ENCODE measurements at regions not wholly inside any gene's neighbourhood (a gene's known extent, or its start where the extent isn't known, plus 50 kb on each side); places are given as distances from the start of the nearest gene placed in this dataset.
"Not testable (repeated sequence)": the region's sequence is repeated elsewhere in the genome, so short reads cannot be mapped to it uniquely, and the experiment has no call there.

DNA sequence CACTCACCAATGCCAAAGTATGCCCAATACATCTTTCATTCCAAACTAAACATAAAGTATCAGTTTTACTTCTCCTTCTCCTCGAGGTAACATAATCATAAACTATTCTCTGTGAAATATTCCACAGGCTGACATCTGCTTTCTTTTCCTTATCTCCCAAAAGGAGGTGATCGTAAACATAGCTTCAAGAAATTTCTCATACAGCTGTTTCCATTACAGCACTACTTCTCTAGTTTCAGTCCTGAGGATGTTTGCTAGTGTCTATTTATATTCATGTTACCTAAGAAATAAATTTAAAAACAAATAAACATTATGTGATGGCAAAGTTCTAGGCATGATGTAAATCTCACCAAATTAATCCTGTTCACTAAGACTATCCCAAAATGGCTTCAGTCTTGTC lies 90.1 kb upstream of the CPSF6 start:
- DNase-seq: no peak

DNA sequence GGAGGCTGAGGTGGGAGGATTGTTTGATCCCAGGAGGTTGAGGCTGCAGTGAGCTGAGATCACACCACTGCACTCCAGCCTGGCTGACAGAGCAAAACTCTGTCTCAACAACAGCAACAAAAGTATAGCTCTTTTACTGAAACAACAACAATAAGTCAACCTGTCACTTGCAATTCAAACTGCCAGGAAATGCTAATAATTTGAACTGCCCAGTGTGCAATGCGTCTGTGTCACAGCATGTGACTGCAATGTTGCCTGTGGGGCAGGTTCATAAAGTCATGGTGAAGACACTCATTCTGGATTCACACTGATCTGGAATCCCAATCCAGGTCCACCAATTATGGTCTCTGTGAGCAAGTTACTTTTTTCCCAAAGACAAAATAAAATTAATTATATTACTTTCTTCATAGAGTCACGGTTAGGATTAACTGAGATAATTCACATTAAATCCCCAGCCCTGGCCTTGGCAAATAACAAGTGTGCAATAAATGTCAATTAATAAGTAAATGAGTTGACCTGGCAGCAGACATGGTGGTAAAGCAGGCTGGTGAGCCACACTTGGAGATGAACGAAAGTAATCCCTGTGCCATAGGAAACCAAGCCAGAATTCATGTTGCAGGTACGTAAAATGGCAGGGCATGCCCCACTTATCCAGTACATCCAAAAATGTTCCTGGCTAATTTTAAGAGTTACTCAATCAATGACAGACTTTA lies 89.1 kb upstream of the CPSF6 start:
- no peak for DNase-seq

DNA sequence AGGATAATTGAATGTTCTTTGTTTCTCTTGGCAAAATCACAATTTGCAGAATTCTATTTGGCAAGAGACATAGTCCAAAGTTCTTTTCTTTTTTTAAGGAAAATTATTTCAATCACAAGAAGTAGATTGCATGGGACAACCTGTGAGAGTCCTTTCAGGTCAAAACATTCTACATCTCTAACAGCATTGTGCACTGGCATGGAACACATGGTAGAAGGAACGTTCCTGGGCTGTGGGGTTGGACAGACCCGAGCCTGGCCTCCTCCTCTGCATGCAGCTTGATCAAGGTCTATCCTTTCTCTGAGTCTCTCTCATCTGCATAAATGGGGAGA lies 88.6 kb upstream of the CPSF6 start:
- no peak for DNase-seq

DNA sequence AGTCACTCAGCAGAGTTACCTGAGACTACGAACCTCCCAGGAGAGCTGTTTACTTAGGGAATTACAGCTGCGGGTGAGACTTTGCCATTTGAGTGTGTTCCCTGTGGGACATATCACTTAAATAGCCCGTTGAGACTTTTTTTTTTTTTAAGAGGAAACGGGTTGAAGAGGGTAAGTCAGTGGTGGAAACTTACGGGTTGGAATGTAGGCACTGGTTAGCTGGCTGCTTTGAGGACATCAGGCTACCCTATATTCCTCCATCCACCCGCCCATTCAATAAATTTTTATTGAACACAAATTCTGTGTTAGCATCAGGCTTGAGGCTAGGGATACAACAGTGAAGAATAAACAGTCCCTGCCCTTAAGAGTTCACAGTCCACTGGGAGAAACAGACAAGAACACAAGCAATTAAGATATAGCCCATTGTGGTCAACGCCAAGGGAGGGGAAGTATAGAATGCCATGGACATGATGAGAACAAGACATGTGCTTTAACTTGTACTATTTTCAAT lies 88.1 kb upstream of the CPSF6 start:
- no peak for DNase-seq

DNA sequence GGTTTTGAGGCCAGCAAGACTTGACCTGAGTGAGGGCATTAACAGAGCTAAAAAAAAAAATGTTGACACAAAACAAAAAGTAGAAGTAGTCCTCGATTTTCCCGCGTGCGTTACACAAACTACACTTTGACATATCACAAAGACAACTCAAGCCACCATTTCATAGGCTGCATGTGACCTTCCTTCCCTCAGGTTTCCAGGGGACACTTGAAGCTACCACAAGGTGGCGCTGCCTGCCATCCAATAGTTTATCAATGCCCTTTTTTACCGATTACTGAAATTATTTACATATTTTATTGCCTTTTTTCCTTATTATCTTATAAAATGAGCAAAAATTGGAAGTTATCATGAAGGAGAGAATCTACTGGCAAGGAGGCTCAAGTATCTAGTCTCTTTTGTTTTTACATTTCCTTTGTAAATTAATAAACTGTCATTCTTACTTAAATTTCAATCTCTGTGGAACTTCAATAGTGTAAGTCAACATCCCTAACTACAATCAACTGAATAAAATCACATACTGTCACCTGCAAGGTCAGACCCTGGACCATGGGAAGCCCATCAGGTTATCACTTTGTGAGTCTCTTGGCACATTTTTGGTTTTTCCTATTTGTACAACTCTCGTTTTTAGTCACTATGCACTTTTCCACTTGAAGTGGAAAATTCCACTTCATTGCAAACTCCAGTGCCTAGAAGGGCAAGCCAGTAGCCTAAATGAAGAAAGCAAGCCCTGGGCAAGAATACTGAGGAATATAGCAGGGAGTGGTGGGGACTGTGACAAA lies 84.6 kb upstream of the CPSF6 start:
- peak; percentile 82 to 84 for DNase-seq

DNA sequence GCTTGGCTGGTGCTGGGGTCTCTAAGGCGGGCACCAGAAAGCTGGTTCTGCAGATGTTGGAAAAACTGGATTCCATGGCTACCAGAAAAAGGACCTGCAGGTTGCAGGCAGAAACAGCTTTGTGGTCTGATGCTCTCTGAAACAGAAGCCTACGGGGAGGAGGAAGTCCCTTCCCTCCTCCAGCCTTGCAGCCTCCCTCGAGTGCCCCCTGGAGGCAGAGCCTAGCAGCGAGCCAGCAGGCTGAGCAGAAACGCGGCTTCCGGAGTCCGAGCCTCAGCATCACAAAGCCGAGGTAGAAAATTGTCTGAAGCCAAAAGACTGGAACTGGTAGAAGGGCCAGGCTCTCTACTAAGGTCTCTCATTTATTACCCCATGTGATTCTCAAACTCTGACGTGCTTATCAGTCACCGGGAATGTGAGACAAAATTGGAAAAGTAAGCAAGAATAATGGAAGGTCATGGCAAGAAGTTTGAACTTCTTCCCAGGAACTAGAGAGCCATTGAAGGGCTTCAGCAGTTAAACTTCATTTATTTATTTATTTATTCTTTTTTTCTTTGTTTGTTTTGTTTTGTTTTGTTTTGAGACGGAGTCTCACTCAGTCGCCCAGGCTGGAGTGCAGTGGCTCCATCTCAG lies 82.2 kb upstream of the CPSF6 start:
- peak; percentile 96 for DNase-seq

DNA sequence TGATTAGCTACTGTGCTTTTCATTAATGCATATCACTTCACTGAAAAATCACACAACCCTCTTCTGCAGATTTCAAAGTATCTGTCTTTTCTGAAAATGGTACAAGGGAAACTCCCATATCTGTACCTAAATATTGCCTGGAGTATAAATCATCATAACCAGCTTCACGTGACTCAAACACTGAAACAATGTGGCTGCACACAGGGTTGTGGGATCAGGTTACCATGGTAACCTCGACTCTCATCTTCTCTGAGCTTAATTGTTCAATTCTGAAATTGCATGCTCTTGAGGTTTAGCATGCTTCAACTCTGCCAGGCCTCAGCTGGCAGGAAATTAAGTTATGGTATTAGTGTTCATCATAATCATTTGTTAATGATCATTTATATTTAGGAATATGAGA lies 77.5 kb upstream of the CPSF6 start:
- peak; percentile 50 to 51 for DNase-seq

DNA sequence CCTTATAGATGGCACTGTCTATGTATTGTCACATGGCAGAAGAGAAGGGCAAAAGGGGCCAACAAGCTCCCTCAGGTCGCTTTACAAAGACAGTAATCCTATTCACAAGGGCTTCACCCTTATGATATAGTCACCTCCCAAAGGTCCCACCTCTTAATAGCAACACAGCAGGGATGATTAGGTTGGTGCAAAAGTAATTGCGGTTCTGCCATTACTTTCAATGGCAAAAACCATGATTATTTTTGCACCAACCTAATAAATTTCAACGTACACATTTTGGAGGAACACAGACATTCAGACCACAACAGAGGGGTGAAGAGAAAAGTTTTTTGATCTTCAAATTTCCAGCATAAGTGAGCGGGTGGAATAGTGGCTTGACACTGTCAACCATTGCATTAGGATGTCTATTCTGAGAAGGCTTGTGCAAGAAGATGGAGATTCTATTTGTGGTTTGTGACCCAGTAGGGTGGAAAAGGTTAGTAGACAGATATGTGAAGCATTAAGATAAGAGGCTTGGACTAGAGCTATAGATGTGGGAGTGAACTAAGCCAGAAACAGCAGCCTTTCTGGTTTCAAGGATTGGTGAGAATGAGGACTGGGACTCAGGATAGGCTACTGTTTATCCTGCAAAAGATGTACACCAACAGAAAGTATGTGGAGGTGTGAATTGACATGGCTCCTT lies 75.5 kb upstream of the CPSF6 start:
- DNase-seq: no peak

DNA sequence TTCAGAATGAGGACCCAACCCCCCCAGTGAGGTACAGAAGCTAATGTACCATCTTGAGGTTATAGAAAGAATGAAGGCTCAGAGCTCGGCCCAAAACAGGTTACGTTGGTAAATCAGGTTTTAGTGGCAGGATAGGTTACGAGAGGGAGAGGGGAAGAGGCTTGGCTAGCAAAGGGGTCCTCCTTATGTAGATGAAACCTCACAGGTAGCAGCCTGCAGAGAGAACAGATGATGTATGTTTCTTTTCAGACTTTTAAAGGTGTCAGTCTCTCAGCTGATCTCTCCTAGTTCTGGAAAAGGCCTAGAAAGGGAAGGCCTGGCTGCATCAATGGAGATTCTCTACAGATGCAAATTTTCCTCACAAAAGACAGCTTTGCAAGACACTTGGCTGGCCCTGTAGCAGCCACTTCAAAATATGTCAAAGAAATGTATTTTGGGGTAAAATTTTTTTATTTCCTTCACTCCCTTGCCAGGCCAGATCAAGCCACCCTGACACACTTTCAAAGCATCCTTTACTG lies 71.7 kb upstream of the CPSF6 start:
- no peak for DNase-seq

DNA sequence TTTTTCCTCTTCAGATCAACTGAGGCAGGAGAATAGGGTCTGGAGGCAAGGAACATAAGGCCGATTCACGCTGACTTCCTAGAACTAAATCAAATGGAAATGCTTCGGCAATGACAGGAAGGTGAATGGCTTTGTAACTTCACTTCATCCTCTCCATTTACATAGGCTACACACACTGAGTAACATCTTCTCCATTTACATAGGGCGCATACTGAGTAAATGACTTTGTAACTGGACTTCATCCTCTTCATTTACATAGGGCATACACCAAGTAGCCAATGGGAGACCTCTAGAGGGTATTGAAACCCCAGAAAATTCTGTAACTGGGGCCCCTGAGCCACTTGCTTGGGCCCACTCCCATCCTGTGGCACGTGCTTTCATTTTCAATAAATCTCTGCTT lies 71.0 kb upstream of the CPSF6 start:
- no peak for DNase-seq

DNA sequence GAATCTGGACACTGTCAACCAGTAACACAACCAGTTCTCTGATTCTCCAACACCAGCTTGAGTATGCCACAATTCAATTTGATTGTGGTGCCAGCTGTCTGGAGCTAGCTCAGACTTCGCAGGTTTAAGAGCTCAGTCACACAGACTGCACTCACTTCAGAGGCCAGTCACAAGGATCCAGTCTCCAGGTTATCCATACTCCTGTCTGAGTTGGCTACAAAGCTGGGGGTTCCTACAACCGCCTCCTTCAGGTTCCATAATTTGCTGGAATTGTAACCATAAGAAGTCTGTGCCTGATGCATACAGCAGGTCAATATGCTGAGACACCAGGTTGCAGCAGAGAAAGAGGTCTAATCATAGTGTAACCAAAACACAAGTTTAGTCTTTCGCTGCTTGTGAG lies 70.5 kb upstream of the CPSF6 start:
- no peak for DNase-seq

DNA sequence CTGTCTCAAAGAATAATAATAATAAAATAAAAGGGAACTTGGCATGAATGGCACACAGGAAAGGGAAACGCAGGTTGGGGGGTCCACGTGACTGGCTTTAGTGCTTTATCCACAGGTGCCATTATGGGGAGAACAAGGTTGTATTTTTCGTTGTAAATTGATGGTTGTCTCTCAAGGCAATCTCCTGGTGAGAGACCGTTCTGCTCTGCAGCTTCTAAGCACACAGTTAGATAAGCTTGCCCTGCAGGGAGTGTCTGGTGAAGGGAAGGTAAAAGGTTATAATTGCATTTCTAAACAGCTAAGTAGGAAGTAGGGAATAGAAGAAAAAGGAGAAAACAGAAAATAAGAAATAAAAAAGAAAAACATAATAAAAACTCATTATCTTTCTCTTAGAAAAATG lies 69.1 kb upstream of the CPSF6 start:
- DNase-seq: no peak

DNA sequence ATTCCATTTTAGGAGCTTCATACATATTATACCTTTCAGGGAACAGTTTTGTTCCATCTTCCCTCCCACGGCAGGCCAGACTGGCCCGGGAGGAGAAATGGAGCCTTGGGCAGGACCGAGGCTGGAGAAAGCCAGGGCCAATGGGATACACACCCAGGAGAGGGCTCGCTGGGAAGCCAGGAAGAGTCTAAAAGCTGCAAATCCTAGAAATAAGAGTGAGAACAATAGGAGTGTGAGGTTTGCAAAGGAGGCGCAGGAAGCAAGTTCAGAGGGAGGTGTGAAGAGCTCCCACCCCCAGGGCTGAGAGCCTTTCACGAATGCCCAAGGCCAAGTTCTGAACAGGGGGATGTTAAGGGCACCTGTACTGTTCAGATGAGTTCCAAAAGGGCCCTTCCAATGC lies 67.5 kb upstream of the CPSF6 start:
- DNase-seq: no peak

DNA sequence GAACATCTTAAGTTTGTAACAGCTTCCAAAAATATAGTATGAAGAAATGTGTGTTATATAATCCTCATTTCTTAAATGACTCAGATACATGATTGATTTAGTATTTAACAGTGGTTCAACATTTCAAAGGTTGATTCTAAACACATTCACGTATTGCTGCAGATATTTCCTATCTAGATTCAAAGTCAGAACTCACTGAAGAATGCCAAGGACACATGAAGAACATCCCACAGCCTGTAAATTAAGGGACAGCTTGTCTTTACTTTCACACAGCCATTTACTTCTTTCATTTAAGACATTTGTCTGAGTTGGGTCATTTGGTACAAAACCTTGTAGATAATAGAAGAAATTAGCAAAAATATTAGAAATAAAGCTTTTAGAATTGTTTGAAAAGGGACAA lies 66.9 kb upstream of the CPSF6 start:
- no peak for DNase-seq

DNA sequence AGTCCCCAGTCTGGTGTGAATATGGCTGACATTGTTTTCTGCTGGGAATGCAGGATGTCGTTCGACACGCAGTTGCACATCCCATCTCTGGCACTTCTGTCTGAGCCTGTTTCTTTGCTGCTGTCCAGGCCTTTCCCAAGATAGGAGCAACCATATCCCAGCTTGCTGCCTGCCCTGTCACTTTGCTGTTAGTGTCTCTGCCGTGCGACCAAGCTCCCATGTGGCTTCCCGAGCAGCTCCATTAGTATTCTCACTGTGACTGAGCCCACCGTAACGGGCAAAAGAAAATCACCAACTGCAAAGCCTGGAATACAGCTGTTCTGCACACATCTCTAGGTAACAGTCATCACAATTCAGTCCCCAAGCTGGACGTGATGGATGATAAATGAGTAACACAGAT lies 66.0 kb upstream of the CPSF6 start:
- DNase-seq: no peak

DNA sequence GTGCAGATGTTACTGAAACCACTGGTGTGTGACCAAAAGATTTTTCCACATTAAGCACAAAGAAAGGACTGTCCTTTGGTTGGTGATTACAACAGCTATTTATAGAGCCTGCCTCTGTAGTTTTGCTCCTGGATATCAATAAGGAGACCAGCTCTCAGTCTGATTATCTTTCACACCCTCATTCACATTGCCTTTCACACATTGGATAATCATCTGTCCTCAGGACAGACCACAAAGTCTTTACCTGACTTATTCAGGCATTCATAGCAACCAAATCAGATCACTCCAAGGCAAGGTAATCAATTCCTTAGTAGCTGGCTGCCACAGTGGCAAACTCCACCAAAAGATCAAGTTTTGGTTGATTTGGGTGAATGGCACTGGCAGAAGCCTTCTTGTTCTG lies 59.6 kb upstream of the CPSF6 start:
- no peak for DNase-seq

DNA sequence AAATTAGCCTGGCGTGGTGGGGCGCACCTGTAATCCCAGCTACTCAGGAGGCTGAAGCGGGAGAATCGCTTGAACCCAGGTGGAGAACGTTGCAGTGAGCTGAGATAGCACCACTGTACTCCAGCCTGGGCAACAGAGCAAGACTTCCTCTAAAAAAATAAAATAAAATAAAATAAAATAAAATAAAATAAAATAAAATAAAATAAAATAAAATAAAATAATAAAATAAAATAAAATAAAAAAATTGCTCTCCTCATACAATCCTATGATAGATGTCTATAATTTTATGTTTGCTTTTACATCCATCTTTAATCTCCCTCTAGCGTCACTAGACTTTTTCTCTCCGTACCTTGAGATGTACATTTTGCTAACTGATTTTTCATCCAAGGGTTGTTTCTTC lies 51.8 kb upstream of the CPSF6 start:
- DNase-seq: not testable (repeated sequence)

DNA sequence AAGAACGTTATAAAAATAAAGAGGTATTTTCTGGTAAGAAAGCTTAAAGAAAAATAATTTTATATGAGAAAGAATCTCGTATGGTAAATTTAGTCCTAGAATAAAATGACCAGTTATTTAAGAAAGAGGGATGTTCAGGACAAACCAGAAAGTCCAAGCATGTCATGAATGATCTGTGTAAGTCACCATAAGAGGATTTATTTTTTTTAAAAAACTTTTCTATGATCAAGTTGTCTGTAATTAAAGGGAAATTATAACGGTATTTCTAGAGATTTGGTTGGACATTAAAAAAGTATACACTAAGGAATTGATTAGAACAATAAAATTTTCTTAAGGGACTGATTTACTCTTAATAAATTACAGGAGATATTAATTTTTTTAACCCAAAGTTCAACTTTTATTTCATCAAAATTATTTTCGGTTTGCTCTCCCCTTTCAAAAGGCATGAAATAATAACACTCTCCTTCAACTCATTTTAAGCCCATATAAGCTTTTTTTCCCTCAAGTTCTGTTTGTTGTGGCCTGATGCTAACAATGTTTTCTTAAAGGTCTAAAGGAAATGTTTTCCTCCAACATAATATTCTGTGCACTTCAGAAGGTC lies 49.9 kb upstream of the CPSF6 start:
- no peak for DNase-seq

All from activated T-cell treated with anti-CD3 and anti-CD28 coated beads, Interleukin-2, amount 50 U/mL, for 48 hours (primary cell).